Stimulated activated CD8-positive, alpha-beta memory T cell treated with anti-CD3 and anti-CD28 coated beads, Interleukin-7, amount 100 ng/mL, for 4 hours (primary cell): ENCODE measurements at regions not wholly inside any gene's neighbourhood (a gene's known extent, or its start where the extent isn't known, plus 50 kb on each side); places are given as distances from the start of the nearest gene placed in this dataset.

Experiments
- DNase-seq, 2 donors: peaks; one replicate each; pipeline ENCODE4 v3.0.0-alpha.2; 2020; ENCODE audit warnings: low read depth in 2 of 2

- DNase-seq = no peak
These were observed 53.5 kb upstream of the TSHZ3 start for GRCh38 chr19:31402529-31403316.

- no peak for DNase-seq
These were observed 56.9 kb upstream of the TSHZ3 start for GRCh38 chr19:31406106-31406505.

GRCh38 chr19:31408460-31409124 is 59.4 kb upstream of the TSHZ3 start:
- DNase-seq = no peak

- no peak for DNase-seq
These were observed 64.1 kb upstream of the TSHZ3 start for GRCh38 chr19:31413353-31413752.

GRCh38 chr19:31415322-31415721 is 66.1 kb upstream of the TSHZ3 start:
- DNase-seq = no peak

- DNase-seq = no peak
These were observed 67.3 kb upstream of the TSHZ3 start for GRCh38 chr19:31416548-31416947.

- no peak for DNase-seq
These were observed 68.8 kb upstream of the TSHZ3 start for GRCh38 chr19:31418055-31418454.

- no peak for DNase-seq
These were observed 69.6 kb upstream of the TSHZ3 start for GRCh38 chr19:31418692-31419430.

- DNase-seq = no peak
These were observed 70.7 kb upstream of the TSHZ3 start for GRCh38 chr19:31419871-31420445.

GRCh38 chr19:31421082-31421481 is 71.8 kb upstream of the TSHZ3 start:
- no peak for DNase-seq

GRCh38 chr19:31421856-31422255 is 72.6 kb upstream of the TSHZ3 start:
- no peak for DNase-seq

- DNase-seq = no peak
These were observed 74.7 kb upstream of the TSHZ3 start for GRCh38 chr19:31423896-31424295.

- DNase-seq = no peak
These were observed 75.8 kb upstream of the TSHZ3 start for GRCh38 chr19:31424861-31425620.

- DNase-seq = no peak
These were observed 78.6 kb upstream of the TSHZ3 start for GRCh38 chr19:31427857-31428256.

- DNase-seq = no peak
These were observed 81.1 kb upstream of the TSHZ3 start for GRCh38 chr19:31430381-31430780.

- no peak for DNase-seq
These were observed 83.1 kb upstream of the TSHZ3 start for GRCh38 chr19:31432201-31432810.

GRCh38 chr19:31436121-31436776 is 87.0 kb upstream of the TSHZ3 start:
- no peak for DNase-seq

GRCh38 chr19:31438401-31439269 is 89.4 kb upstream of the TSHZ3 start:
- no peak for DNase-seq

- no peak for DNase-seq
These were observed 90.0 kb upstream of the TSHZ3 start for GRCh38 chr19:31439270-31439573.

GRCh38 chr19:31444931-31445330 is 95.7 kb upstream of the TSHZ3 start:
- DNase-seq = no peak
